ENCODE measurements at regions not wholly inside any gene's neighbourhood (a gene's known extent, or its start where the extent isn't known, plus 50 kb on each side); places are given as distances from the start of the nearest gene placed in this dataset.

- no peaks in the 10 kb centered on the region for H4K20me1 ChIP-seq (ENCODE audit: control insufficient read depth, insufficient read depth, insufficient read length)
- H3K27me3 ChIP-seq (ENCODE audit: insufficient read depth, low read length): no peaks in the 10 kb centered on the region
- TF ChIP-seq, protein P1, sequence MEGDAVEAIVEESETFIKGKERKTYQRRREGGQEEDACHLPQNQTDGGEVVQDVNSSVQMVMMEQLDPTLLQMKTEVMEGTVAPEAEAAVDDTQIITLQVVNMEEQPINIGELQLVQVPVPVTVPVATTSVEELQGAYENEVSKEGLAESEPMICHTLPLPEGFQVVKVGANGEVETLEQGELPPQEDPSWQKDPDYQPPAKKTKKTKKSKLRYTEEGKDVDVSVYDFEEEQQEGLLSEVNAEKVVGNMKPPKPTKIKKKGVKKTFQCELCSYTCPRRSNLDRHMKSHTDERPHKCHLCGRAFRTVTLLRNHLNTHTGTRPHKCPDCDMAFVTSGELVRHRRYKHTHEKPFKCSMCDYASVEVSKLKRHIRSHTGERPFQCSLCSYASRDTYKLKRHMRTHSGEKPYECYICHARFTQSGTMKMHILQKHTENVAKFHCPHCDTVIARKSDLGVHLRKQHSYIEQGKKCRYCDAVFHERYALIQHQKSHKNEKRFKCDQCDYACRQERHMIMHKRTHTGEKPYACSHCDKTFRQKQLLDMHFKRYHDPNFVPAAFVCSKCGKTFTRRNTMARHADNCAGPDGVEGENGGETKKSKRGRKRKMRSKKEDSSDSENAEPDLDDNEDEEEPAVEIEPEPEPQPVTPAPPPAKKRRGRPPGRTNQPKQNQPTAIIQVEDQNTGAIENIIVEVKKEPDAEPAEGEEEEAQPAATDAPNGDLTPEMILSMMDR (conservative IDR thresholded peaks at IDR 0.05): no peak
- no peak overlapping the region for H3K56ac ChIP-seq (ENCODE audit: insufficient read length, low read depth, low read length)
- H2BK15ac ChIP-seq (ENCODE audit: low read depth, low read length): no peak overlapping the region
- Mint-ChIP-seq H3K9me3 (peaks cover 8 to 18% of the 10 kb centered on the region in 2 experiments; a peak in 4 of 5 replicates), H3K27ac (no peak overlapping the region), H3K4me3 (no peak overlapping the region), H3K4me1 (no peaks in the 10 kb centered on the region), H3K36me3 (ENCODE audit: insufficient read depth in 1 of 3, low read depth in 3 of 3) (peaks cover 10 to 16% (median 12%) of the 10 kb centered on the region in 3 experiments), H3K27me3 (ENCODE audit: low read depth) (no peaks in the 10 kb centered on the region)
- WGBS (ENCODE audit: extremely low coverage, insufficient read length, low lambda C conversion rate): no CpG with 5 or more reads among the region's 1 CpG
- H3K4me2 ChIP-seq (ENCODE audit: insufficient read depth, insufficient read length, low read length): no peak overlapping the region
- H4K5ac ChIP-seq (ENCODE audit: insufficient read length, low read depth, low read length): no peak overlapping the region
- no peaks in the 10 kb centered on the region for H3K23me2 ChIP-seq (ENCODE audit: insufficient read length, low read depth, low read length, poor library complexity, severe bottlenecking)
- H2AK5ac ChIP-seq (ENCODE audit: insufficient read length, low read length): no peak overlapping the region
- no peak overlapping the region for H2BK120ac ChIP-seq (ENCODE audit: low read depth, low read length, poor library complexity, severe bottlenecking)
- no peak overlapping the region for H3K18ac ChIP-seq (ENCODE audit: insufficient read length, low read depth, low read length)
- H2BK5ac ChIP-seq (ENCODE audit: insufficient read length, low read length): no peak overlapping the region
- DNase-seq: no peak
- H3K27ac ChIP-seq (ENCODE audit: insufficient read length, low read depth, low read length): no peak overlapping the region
- no peak overlapping the region for H4K91ac ChIP-seq (ENCODE audit: insufficient read length, low read depth, low read length)
- H3K9me3 ChIP-seq (ENCODE audit: control insufficient read depth, low read depth, low read length): no peaks in the 10 kb centered on the region
- H4K8ac ChIP-seq (replicated peaks; ENCODE audit: insufficient read length, low read depth, low read length): no peak overlapping the region
- no peak overlapping the region for H3K4ac ChIP-seq (ENCODE audit: low read depth, low read length)
- H3T11ph ChIP-seq (ENCODE audit: low read length): no peak overlapping the region
- H3K14ac ChIP-seq (ENCODE audit: insufficient read depth, low read length): no peak overlapping the region
- no peak overlapping the region for H2AFZ ChIP-seq (ENCODE audit: low read length)
- H3K23ac ChIP-seq (ENCODE audit: insufficient read length, low read depth, low read length): no peak overlapping the region
- H3K4me1 ChIP-seq (ENCODE audit: insufficient read depth, low read length): no peaks in the 10 kb centered on the region
- no peaks in the 10 kb centered on the region for H3K79me1 ChIP-seq (ENCODE audit: insufficient read depth, low read depth, low read length, poor library complexity, severe bottlenecking)
- H2BK20ac ChIP-seq (ENCODE audit: low read depth, low read length, poor library complexity, severe bottlenecking): no peak overlapping the region
- no peak overlapping the region for H3K9ac ChIP-seq (ENCODE audit: extremely low read depth, insufficient read length, low read length)
- no peak overlapping the region for H2BK12ac ChIP-seq (ENCODE audit: insufficient read length, low read depth, low read length)
- H3K79me2 ChIP-seq (ENCODE audit: insufficient read depth, low read length): no peaks in the 10 kb centered on the region
Observed at GRCh38 chr5:12876541-12877298, 972.5 kb upstream of the CTNND2 start.
